ENCODE measurements at regions not wholly inside any gene's neighbourhood (a gene's known extent, or its start where the extent isn't known, plus 50 kb on each side); places are given as distances from the start of the nearest gene placed in this dataset.

DNA sequence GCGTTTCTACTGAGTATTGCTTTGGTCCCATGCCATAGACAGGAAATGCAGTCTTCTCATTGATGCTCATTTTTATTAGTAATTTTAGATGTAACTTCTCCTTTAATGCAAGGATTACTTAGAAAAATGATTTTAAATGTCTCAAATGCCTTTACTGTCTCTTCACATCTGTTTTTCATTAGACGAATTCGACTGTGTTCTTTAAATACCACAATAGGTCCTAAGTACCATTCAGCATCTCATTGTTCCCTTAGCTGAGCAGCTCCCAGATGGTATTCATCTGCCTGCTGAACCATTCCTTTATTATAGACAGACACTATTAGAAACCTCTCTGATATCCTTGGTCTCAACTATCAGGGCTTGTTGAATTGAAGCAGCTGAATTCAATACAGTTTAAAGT is 113.6 kb downstream of the LSMEM1 start:
- DNase-seq (ENCODE audit: low spot score) = no peak

GRCh38 chr7:112596260-112596659 is 115.5 kb downstream of the LSMEM1 start:
- DNase-seq (ENCODE audit: low spot score) = no peak

DNA sequence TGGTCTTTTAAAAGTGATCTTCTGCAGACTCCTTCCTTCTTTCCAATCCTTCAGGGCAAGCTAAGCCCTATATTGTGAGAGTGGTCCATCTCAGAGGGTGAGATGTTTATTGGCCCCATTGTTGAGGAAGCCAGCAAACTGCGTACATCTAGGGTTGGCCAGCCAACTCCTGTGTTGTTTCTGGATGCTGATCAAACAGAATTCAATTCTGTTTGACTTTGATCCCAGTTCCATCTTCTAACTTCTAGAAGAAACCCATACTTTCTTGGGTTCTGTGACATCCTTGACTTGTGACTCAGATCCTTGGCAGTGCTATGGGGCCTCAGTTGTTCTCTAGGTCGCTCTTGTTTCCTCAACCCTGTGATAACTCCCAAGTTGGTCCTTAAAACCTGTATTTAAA is 116.2 kb downstream of the LSMEM1 start:
- no peak for DNase-seq (ENCODE audit: low spot score)

DNA sequence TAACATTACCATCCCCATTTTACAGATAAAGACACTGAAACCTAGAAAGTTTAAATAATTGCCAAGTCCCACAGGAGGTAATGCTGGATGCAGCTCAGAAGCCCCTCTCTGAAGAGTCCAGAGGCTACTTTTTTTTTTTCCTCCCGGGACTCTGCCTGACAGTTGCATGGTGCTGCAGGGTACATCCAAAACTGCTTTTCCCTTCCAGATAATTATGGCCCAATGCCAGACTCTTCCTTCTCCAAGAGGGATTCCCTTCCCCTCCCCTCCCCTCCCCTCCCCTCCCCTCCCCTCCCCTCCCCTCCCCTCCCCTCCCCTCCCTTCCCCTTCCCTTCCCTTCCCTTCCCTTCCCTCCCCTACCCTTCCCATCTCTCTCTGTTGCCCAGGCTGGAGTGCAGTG is 122.9 kb downstream of the LSMEM1 start:
- no peak for DNase-seq (ENCODE audit: low spot score)

DNA sequence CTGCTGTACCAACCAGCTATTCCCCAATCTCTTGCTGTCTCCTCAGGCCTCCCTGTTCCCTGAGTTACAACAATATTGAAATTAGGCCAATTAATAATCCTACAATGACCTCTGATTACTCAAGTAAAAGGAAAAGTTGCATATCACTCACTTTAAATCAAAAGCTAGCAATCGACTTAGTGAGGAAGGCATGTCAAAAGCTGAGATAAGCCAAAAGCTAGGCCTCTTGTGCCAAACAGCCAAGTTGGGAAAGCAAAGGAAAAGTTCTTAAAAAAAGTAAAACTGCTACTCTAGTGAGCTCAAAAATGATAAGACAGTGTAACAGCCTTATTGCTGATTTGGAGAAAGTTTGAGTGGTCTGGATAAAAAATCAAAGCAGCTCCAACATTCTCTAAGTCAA is 129.8 kb downstream of the LSMEM1 start:
- no peak for DNase-seq (ENCODE audit: low spot score)

DNA sequence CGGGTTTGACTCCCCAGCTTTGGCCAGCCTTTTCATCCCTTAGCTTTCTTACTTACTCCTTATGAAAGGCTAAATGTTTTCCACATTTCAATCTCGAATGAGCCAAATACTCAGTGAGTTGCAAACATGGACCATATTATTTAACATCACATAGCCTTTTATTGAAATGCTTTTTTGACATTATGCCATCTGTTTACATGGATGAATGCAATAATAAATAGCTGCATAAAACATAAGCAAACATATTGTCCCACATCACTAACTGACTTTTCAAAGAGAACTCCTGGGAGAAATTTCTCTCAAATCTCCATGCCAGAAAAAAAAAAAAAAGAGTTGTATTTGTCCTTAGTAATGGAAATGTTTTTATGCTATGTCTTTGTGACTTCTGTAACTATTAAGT is 134.9 kb downstream of the LSMEM1 start:
- DNase-seq (ENCODE audit: low spot score) = no peak

DNA sequence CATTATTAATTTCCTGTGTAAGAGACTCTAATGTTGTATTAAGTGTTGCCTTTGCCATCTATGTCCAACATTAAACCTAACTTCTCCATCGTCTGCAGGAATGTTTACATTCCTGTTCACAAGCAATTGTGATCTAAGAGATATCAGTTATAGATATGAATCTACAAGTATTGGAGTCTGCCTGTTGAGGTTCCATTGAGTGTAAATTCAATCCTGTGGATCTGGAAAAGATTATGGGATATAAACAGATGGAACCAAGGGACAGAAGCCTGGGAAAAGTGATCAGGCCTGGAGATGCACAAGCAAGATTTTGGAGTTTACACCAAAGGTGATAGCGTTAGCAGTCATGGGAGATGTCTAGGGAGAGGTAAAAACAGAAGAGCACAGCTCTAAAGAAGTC is 135.5 kb downstream of the LSMEM1 start:
- DNase-seq (ENCODE audit: low spot score) = no peak

- DNase-seq (ENCODE audit: low spot score) = no peak
Measured at GRCh38 chr7:112619343-112619742, 138.6 kb downstream of the LSMEM1 start.

DNA sequence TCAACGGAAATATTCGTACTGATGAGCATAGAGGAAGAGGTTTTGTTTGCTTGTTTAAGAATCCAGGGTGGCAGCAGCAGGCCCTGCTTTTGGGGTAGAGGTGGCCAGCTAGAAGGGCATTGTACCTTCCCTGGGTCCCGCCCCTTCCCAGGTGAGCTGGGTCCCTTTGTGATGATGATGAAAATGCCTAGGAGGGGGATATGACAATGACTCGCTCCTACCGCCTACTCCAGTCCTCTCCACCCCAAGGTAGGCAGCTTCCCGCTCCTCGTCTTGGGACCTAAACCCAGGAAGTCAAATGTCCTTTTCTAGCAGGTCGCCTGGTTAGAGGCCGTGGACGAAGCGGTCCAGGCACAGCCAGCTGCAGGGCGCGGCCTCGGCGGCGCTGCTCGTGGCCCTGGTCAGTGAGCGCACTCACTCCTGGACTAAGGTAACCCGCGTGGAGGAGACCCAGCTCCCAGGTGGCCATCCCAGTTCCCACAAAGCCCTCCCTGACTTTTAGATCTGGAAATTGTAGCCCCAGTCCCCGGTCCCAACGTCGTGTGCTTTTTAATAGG is 141.4 kb downstream of the LSMEM1 start:
- DNase-seq (ENCODE audit: low spot score) = no peak

GRCh38 chr7:112624416-112624815 is 143.6 kb downstream of the LSMEM1 start:
- no peak for DNase-seq (ENCODE audit: low spot score)

GRCh38 chr7:112630565-112630964 is 149.8 kb downstream of the LSMEM1 start:
- no peak for DNase-seq (ENCODE audit: low spot score)

GRCh38 chr7:112634107-112634506 is 153.3 kb downstream of the LSMEM1 start:
- no peak for DNase-seq (ENCODE audit: low spot score)

DNA sequence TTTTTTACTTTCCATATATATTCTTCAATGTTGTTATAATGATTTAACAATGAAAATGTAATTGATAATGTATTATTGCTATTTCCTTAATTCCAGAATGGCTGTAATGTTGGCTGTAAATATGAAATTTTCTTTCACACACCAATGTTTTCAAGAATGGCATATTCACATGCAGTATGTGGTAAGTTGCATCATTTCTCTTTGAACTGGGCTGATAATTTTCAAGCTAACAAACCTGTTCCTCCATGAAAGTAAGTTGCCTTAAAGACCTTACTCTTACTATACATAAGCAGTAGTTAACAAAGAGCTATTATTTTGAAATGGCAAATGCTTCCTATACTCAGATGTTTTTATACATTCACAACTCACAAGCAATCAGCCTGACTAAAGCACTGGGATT is 154.5 kb downstream of the TMEM168 start:
- no peak for DNase-seq (ENCODE audit: low spot score)

DNA sequence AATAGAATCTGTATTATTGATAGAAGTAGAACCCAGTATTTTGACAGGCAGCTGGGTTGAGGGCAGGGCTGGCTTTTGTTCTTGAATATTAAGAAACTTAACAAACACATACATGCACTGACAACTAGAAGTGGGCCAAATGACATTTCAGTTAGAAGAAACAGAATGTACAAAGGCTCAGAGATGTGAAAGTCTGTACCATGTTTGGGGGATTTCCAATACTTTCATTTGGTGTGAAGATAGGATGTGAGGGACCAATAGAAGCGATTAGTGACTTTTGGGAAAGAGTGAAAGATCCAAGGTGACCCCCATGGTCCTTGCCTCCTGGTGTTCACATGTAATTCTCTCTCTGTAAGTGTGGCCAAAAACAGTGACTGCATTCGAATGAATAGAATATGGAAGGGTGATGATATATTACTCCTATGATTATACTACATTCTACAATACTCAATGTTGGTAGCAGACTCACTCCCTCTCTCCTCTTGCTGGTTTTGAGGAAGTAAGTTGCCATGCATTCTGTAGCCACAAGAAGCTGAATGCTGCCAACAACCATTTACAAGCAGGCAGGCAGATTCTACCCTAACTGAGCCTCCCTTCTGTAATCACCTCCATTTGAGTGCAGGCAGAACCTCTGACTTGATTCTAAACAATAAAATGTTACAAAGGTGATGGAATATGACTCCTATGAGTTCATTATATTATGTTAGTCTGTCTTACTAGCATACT is 151.4 kb downstream of the TMEM168 start:
- no peak for DNase-seq (ENCODE audit: low spot score)

DNA sequence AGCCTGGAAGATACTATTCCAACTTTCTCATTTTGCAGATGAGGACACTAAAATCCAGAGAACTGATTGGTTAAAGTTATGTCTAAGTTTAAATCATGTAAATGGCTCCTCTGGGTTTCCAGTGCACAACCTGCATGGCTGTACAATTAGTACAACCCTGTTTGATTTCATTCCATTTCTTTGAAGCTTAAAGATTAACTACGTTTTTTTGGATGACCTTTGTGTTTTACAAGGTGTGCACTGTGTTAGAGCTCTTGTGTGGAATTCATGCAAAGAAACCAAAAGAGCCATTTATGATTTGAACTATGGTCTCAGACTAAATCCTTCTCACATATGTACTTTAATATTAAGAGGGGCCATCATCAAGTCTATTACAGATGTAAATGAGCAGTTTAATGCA is 149.5 kb downstream of the TMEM168 start:
- DNase-seq (ENCODE audit: low spot score) = no peak

- DNase-seq (ENCODE audit: low spot score) = no peak
Measured at GRCh38 chr7:112646783-112647182, 143.4 kb downstream of the TMEM168 start.

- no peak for DNase-seq (ENCODE audit: low spot score)
Measured at GRCh38 chr7:112648781-112649180, 141.4 kb downstream of the TMEM168 start.

- no peak for DNase-seq (ENCODE audit: low spot score)
Measured at GRCh38 chr7:112649560-112649959, 140.6 kb downstream of the TMEM168 start.

DNA sequence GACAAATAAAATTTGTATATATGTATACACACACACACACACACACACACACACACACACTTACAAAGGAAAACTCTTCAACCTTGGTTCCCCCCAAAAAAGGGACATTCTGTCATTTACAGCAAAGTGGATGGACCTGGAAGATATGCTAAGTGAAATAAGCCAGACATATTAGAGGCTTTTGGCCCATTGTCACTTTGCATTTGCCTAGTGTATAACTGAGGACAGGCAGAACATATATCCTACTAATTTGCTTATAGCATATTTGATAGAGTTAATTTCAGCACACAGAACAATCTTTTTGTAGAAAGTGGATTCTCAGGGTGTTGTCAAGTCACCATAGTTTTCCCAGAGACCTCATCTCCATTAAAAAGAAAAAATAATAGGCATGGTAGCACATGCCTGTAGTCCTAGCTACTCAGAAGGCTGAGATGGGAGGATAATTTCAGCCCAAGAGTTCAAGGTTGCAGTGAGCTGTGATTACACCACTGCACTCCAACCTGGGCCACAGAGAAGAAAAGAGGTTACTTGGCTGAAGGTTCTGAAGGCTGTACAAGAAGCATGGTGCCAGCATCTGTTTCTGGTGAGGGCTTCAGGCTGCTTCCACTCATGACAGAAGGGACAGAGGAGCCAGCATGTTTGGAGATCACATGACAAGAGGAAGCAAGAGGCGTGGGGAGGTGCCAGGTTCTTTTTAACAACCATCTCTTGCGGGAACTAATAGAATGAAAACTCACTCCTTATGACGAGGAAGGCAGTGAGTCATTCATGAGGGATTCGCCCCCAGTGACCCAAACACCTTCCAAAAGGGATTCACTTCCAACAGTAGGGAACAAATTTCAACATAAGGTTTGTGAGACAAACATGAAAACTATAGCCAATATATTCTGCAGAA is 135.6 kb downstream of the TMEM168 start:
- no peak for DNase-seq (ENCODE audit: low spot score)

DNA sequence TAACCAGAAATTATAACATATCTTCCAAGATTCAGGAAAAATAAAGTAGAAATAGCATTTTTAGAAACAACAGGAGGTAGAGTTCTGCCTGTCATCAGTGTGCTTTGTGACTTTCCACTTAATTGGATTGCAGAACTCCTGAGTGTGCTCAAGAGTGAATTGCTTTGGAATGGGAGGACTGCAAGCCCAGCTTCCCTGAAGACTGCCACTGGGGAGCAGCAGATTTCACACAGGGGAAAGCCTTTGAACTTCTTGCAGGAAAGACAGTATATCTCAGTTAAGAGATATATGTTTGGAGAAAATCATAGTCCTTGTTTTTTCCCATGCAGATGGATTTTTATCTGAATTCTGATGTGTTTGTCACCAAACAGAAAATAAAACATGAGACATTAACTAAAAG is 124.5 kb downstream of the TMEM168 start:
- DNase-seq (ENCODE audit: low spot score) = no peak

GRCh38 chr7:112668561-112668960 is 121.6 kb downstream of the TMEM168 start:
- no peak for DNase-seq (ENCODE audit: low spot score)

- DNase-seq (ENCODE audit: low spot score) = no peak
Measured at GRCh38 chr7:112669306-112669705, 120.9 kb downstream of the TMEM168 start.

DNA sequence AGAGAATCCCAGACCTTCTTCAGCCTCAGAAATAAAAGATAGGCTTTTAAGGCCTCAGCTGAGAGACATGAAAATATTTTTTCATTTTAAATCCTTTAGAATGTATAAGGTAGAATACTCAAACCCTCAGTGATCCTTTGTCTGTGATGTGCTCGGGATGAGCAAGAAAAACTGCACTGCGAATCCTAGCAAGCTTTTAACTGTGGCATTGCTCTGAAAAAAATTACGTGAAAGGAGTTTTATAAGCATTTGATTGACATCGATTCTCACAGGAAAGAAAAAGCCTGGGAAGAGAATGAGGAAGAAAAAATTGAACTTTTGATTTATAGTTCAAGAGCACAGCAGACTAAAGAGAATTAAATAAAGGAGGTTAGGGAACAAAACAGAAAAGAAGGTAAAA is 120.0 kb downstream of the TMEM168 start:
- DNase-seq (ENCODE audit: low spot score) = no peak
